ENCODE measurements at regions not wholly inside any gene's neighbourhood (a gene's known extent, or its start where the extent isn't known, plus 50 kb on each side); places are given as distances from the start of the nearest gene placed in this dataset.

DNA sequence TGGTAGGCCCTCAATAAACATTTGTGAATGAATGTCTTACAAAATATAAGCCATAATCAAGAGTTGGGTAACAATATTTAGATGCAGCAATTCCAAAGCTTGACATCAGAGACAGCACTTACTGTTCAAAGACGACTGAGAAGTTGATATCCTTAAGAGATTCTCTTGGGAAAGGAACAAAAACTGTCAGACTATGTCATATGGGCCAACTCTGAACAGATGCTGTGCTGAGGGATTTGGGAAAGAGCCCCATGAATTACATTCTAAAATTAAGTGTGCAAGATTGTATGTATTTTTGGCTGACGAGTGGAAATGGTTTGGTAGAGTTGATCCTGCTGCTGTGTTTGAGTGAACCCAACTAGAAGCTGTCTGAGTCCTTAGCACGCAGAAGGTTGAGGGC is 250.7 kb upstream of the LINC00305 start:
- TF ChIP-seq ZFX (IDR thresholded peaks at IDR 0.05) = no peak
- TF ChIP-seq, protein P1, sequence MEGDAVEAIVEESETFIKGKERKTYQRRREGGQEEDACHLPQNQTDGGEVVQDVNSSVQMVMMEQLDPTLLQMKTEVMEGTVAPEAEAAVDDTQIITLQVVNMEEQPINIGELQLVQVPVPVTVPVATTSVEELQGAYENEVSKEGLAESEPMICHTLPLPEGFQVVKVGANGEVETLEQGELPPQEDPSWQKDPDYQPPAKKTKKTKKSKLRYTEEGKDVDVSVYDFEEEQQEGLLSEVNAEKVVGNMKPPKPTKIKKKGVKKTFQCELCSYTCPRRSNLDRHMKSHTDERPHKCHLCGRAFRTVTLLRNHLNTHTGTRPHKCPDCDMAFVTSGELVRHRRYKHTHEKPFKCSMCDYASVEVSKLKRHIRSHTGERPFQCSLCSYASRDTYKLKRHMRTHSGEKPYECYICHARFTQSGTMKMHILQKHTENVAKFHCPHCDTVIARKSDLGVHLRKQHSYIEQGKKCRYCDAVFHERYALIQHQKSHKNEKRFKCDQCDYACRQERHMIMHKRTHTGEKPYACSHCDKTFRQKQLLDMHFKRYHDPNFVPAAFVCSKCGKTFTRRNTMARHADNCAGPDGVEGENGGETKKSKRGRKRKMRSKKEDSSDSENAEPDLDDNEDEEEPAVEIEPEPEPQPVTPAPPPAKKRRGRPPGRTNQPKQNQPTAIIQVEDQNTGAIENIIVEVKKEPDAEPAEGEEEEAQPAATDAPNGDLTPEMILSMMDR (conservative IDR thresholded peaks at IDR 0.05) = no peak
- H3K27ac ChIP-seq = no peak overlapping the region

DNA sequence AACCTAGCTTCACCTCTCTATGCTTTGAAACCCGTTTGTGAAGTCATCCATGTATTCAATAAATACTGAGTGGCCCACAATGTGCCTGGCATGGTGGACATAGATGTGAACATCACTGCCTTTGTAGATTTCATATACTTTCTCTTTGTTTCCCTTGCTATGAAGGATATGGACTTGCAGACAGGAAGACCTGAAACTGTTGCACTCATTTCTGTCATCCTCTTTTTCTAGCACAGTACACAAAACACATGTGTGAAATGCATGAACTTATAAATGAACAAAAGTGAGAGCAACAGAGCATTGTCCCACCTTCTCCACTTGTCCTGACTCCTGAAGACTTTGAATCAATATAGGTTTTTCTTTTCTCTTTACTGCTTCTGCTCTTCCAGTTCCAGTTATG is 249.4 kb upstream of the LINC00305 start:
- no peak overlapping the region for H3K27ac ChIP-seq
- TF ChIP-seq, protein P1 (conservative IDR thresholded peaks at IDR 0.05) = no peak
- TF ChIP-seq ZFX (IDR thresholded peaks at IDR 0.05) = no peak

DNA sequence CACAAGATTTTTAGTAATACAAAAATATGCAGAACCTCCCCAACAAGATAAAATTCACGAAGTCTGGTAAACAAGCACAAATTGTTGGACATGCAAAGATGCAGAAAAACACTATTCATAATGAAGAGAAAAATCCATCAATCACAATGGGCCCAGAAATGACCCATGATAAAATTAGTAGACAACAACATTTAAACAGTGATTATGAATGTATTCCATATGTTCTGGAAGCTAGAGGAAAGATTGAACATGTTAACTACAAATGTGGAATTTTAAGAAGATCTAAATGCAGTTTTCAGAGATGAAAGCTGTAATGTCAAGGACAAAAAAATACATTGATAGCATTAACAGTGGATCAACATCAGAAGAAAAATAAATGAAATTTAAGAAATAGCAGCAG is 243.3 kb upstream of the LINC00305 start:
- TF ChIP-seq, protein P1 (conservative IDR thresholded peaks at IDR 0.05) = no peak
- TF ChIP-seq ZFX (IDR thresholded peaks at IDR 0.05) = no peak
- no peak overlapping the region for H3K27ac ChIP-seq

DNA sequence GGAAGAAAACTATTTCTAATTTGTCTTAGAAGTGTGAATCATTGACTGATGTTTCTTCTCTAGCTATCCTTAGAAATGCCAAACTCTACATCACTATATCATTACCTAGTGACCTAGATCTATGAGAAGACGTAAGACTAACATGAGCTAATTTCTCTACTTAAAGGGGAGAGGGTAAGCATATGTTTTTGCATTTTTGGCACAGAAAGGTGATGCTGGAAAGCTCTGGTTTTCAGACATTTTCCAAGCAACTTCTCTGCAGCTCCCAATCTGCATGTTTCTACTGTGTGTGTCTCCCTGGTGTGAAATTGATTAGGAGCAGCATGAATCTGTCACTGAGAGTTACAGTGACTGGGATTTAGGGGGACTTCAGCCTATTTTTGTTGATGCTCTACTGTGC is 235.2 kb upstream of the LINC00305 start:
- TF ChIP-seq, protein P1 (conservative IDR thresholded peaks at IDR 0.05) = no peak
- TF ChIP-seq ZFX (IDR thresholded peaks at IDR 0.05) = no peak
- no peak overlapping the region for H3K27ac ChIP-seq

DNA sequence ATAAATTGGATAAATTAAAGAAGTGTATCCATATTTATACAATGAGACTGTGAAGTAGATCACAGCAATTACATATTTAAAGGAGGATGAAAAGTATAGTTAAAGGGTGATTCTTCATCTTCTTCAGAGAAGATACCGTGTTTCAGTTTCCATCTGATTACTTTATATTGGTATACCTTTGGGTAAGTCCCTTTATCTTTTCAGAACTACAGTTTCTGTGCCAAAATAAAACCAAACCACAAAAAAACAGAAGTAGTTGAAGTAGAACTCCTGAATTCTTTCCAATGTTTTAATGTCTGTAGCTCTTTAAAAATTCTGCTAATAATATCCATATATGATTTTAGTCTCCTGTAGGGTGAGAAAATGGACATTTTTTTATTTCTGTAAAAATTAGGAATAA is 231.2 kb upstream of the LINC00305 start:
- TF ChIP-seq, protein P1 (conservative IDR thresholded peaks at IDR 0.05) = no peak
- no peak for TF ChIP-seq ZFX (IDR thresholded peaks at IDR 0.05)
- H3K27ac ChIP-seq = no peak overlapping the region

DNA sequence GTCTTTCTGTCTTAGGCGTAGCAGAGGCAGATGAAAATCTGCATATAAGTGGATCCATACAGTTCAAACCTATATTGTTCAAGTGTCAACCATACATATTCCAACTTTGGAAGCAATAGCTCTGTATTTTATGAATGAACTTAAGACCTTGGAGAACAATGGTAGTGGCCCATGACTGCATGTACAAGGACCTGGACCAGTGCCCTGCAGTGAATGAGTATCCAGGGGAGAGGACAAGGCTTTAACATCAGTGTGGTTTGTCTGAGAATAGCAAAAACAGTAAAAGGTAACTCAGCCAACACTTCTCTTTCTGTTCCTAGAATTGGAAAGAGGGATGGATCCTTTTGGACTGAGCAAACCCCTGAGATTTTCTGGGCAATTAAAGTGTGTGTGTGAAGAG is 230.8 kb upstream of the LINC00305 start:
- no peak for TF ChIP-seq ZFX (IDR thresholded peaks at IDR 0.05)
- TF ChIP-seq, protein P1 (conservative IDR thresholded peaks at IDR 0.05) = no peak
- H3K27ac ChIP-seq = no peak overlapping the region

DNA sequence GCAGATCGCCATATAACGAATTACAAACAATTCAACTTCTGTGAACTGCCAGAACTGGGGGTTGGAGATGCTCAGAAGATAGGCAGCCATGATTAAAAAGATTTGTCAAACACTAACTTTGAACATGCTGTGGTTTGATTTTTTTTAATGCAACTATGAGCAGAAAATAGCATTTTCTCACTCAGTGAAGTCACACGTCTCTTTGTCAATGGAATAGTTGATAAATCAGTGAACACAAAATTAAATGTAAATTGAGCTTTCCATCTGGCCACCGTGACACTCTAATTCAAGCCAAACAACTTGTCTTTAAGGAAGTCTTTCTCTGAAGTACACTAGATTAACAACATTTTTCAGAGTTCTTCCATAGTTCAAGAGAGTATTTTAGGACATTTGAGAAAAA is 228.6 kb upstream of the LINC00305 start:
- TF ChIP-seq, protein P1 (conservative IDR thresholded peaks at IDR 0.05) = no peak
- no peak for TF ChIP-seq ZFX (IDR thresholded peaks at IDR 0.05)

More for the DNA sequence above, 228.6 kb upstream of the LINC00305 start:
- H3K27ac ChIP-seq = no peak overlapping the region
